Natural killer cell (primary cell): ENCODE measurements at regions not wholly inside any gene's neighbourhood (a gene's known extent, or its start where the extent isn't known, plus 50 kb on each side); places are given as distances from the start of the nearest gene placed in this dataset.

ENCODE experiments used
- ATAC-seq, 3 donors: fragments of 150-1000 bp in 2 of 3; fragments of 200-7000 bp in 1 of 3; cut with Tn5 transposase; 1 replicate in 1 of 3; 2 replicates in 2 of 3; pipeline ENCODE4 v1.10.0; 2021; ENCODE audit warnings: mild to moderate bottlenecking in 2 of 3, moderate library complexity in 2 of 3
- DNase-seq, 2 donors: peaks; one replicate each; pipeline versions ENCODE4 v3.0.0 to v3.0.0-alpha.2; 2013 to 2021; ENCODE audit warnings: mixed read lengths in 1 of 2
- H3K27ac ChIP-seq: one replicate; pipeline ENCODE4 v1.5.1; 2013; ENCODE audit warnings: mild to moderate bottlenecking, low read length
- H3K27me3 ChIP-seq: one replicate; pipeline ENCODE4 v1.6.1; 2013; ENCODE audit warnings: low read length; ENCODE audit not compliant: control insufficient read depth, insufficient read depth
- H3K36me3 ChIP-seq: one replicate; pipeline ENCODE4 v1.6.1; 2013; ENCODE audit warnings: low read length; ENCODE audit not compliant: control insufficient read depth, insufficient read depth
- H3K4me1 ChIP-seq: one replicate; pipeline ENCODE4 v1.6.1; 2013; ENCODE audit warnings: low read length; ENCODE audit not compliant: control insufficient read depth, insufficient read depth
- H3K4me3 ChIP-seq: one replicate; pipeline ENCODE4 v1.5.1; 2013; ENCODE audit warnings: low read length
- H3K9me3 ChIP-seq: one replicate; pipeline ENCODE4 v1.6.1; 2013; ENCODE audit warnings: low read length; ENCODE audit not compliant: control insufficient read depth, insufficient read depth
- H3K27ac Mint-ChIP-seq, 2 donors: one replicate each; pipeline ENCODE4 v1.8.0; 2022; ENCODE audit warnings: mild to moderate bottlenecking in 2 of 2, mixed read lengths in 2 of 2, moderate library complexity in 1 of 2
- H3K27me3 Mint-ChIP-seq, 2 donors: one replicate each; pipeline ENCODE4 v1.8.0; 2022; ENCODE audit warnings: low read depth in 2 of 2, mixed read lengths in 2 of 2
- H3K36me3 Mint-ChIP-seq: one replicate; pipeline ENCODE4 v1.8.0; 2022; ENCODE audit warnings: mixed read lengths
- H3K4me1 Mint-ChIP-seq, 2 donors: one replicate each; pipeline ENCODE4 v1.8.0; 2022; ENCODE audit warnings: mixed read lengths in 2 of 2
- H3K4me3 Mint-ChIP-seq: one replicate; pipeline ENCODE4 v1.8.0; 2022; ENCODE audit warnings: mild to moderate bottlenecking, moderate library complexity, mixed read lengths
- H3K9me3 Mint-ChIP-seq, 2 donors: one replicate each; pipeline ENCODE4 v1.8.0; 2022; ENCODE audit warnings: mixed read lengths in 2 of 2
- WGBS: methylation state at CpG from one replicate; pipeline ENCODE4 v1.1.7; 2013; ENCODE audit warnings: missing lambda C conversion rate; ENCODE audit not compliant: insufficient coverage; 5-methylcytosine and 5-hydroxymethylcytosine counted together
- intact Hi-C: fragments of 100-400 bp; cut with micrococcal nuclease; formaldehyde crosslinking; loops from one replicate; pipeline ENCODE4 v1.14.2; 2022
- TF ChIP-seq, protein P1 (sequence below): fragments of 200-600 bp; IDR thresholded peaks from one replicate; pipeline ENCODE4 v1.8.0; 2022; ENCODE audit warnings: antibody characterized with exemption

DNA sequence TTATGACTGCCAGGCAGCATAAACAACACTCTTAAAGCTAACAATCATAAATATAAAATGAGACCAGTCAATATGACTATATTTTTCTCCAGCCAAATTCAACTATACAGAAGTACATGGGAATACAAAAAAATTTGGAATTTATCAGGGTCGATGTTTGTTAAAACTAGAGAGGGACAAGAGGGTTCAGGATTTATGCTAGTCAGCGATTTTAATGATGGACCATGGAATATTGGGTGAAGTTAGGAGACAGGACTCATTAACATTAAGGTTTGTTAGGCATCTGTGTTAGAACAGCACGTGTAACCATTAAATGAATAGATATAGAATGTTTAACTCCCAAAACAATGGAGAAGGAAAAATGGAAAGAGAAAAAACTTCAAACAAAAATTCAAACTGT is 146.2 kb downstream of the SEM1 start:
- intact Hi-C loops = no loop called here
- Histone ChIP-seq H3K9me3 (no peaks in the 10 kb centered on the region), H3K36me3 (no peaks in the 10 kb centered on the region), H3K4me3 (no peak overlapping the region), H3K4me1 (no peaks in the 10 kb centered on the region), H3K27ac (no peak overlapping the region), H3K27me3 (no peaks in the 10 kb centered on the region)
- DNase-seq = no peak
- WGBS = 81% methylated on average over 2 of the region's 3 CpGs
- no peak for ATAC-seq
- Mint-ChIP-seq H3K9me3 (peaks cover 0 to 3% of the 10 kb centered on the region in 2 donors), H3K27ac (no peak overlapping the region), H3K36me3 (no peaks in the 10 kb centered on the region), H3K4me1 (no peaks in the 10 kb centered on the region), H3K27me3 (peaks cover 4 to 8% of the 10 kb centered on the region in 2 donors), H3K4me3 (no peak overlapping the region)
- TF ChIP-seq, protein P1, sequence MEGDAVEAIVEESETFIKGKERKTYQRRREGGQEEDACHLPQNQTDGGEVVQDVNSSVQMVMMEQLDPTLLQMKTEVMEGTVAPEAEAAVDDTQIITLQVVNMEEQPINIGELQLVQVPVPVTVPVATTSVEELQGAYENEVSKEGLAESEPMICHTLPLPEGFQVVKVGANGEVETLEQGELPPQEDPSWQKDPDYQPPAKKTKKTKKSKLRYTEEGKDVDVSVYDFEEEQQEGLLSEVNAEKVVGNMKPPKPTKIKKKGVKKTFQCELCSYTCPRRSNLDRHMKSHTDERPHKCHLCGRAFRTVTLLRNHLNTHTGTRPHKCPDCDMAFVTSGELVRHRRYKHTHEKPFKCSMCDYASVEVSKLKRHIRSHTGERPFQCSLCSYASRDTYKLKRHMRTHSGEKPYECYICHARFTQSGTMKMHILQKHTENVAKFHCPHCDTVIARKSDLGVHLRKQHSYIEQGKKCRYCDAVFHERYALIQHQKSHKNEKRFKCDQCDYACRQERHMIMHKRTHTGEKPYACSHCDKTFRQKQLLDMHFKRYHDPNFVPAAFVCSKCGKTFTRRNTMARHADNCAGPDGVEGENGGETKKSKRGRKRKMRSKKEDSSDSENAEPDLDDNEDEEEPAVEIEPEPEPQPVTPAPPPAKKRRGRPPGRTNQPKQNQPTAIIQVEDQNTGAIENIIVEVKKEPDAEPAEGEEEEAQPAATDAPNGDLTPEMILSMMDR = no peak

DNA sequence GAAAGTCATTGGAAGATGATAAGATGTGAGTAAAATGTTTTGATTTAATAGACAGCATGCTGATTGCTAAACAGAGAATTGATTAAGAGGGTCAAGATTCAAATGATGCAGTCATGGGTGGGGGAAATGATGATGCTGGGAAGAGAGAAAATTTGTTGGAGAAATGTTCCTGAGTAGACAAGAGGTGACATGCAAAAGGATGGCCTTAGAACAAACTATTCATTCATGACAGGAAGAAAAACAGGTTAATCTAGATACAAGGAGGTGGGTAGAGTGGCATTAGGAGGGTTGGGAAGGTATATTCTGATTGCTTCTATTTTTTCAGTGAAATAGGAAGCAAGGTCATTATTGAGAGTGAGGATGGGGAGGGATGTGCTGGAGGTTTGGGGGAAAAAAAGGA is 146.7 kb downstream of the SEM1 start:
- Mint-ChIP-seq H3K27me3 (peaks cover 4 to 7% of the 10 kb centered on the region in 2 donors), H3K4me1 (no peaks in the 10 kb centered on the region), H3K36me3 (no peaks in the 10 kb centered on the region), H3K9me3 (peaks cover 2 to 5% of the 10 kb centered on the region in 2 donors), H3K4me3 (no peak overlapping the region), H3K27ac (no peak overlapping the region)
- Histone ChIP-seq H3K27ac (no peak overlapping the region), H3K9me3 (no peaks in the 10 kb centered on the region), H3K4me1 (no peaks in the 10 kb centered on the region), H3K4me3 (no peak overlapping the region), H3K27me3 (no peaks in the 10 kb centered on the region), H3K36me3 (no peaks in the 10 kb centered on the region)
- intact Hi-C loops = no loop called here
- TF ChIP-seq, protein P1 = no peak
- DNase-seq = no peak
- no peak for ATAC-seq

DNA sequence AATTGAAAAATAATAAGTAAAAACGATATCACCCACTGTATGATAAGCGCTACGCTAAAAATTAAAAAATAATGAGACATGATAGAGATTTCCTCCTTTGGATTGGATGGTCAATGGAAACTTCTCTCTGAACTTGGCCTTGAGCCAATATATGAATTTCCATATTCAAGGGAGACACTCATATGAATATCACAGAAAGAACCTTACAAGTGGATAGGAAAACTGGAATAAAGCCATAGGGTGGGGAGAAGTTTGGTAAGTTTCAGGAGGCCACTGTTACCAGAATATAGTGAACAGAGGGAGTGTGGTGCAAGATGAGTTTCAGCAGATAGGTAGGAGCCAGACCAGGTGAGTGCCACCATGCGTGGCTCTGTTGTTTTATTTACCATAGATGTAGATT is 147.2 kb downstream of the SEM1 start:
- intact Hi-C loops = no loop called here
- Histone ChIP-seq H3K4me3 (no peak overlapping the region), H3K27ac (no peak overlapping the region), H3K4me1 (no peaks in the 10 kb centered on the region), H3K36me3 (no peaks in the 10 kb centered on the region), H3K9me3 (no peaks in the 10 kb centered on the region), H3K27me3 (no peaks in the 10 kb centered on the region)
- Mint-ChIP-seq H3K9me3 (peaks cover 2 to 5% of the 10 kb centered on the region in 2 donors), H3K36me3 (no peaks in the 10 kb centered on the region), H3K4me3 (no peak overlapping the region), H3K27ac (no peak overlapping the region), H3K4me1 (no peaks in the 10 kb centered on the region), H3K27me3 (peaks cover 4 to 5% of the 10 kb centered on the region in 2 donors)
- TF ChIP-seq, protein P1 = no peak
- DNase-seq (no peak), ATAC-seq (no peak)
- 80% methylated on average over 1 of the region's 4 CpGs for WGBS

DNA sequence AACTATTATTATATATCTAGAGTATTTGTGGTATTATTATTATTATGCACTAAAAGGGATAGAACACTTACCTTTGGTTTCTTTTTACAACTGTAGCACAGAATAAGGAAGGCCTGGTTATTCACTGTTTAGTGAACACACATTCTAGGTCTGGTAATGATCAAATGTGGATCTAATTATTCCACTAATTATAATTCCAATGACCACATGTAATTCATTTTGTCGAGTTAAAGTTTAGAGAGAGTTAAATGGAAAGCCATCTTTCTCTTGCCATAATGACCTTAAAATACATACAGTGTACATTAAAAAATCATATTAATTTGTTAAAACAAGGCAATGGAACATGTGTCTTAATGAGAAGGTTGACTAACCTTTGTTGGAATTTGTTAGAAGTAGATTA is 147.8 kb downstream of the SEM1 start:
- Histone ChIP-seq H3K4me1 (no peaks in the 10 kb centered on the region), H3K36me3 (no peaks in the 10 kb centered on the region), H3K27ac (no peak overlapping the region), H3K27me3 (no peaks in the 10 kb centered on the region), H3K9me3 (no peaks in the 10 kb centered on the region), H3K4me3 (no peak overlapping the region)
- no peak overlapping the region for H3K4me3 Mint-ChIP-seq
- intact Hi-C loops = no loop called here
- no peak for DNase-seq
- no CpG with 5 or more reads among the region's 1 CpG for WGBS
- no peaks in the 10 kb centered on the region for H3K36me3 Mint-ChIP-seq
- no peaks in the 10 kb centered on the region for H3K4me1 Mint-ChIP-seq
- H3K9me3 Mint-ChIP-seq = peaks cover 2 to 5% of the 10 kb centered on the region in 2 donors
- TF ChIP-seq, protein P1 = no peak
- no peak for ATAC-seq
- H3K27ac Mint-ChIP-seq = no peak overlapping the region
- peaks cover 4 to 5% of the 10 kb centered on the region in 2 donors for H3K27me3 Mint-ChIP-seq
